ENCODE measurements at regions not wholly inside any gene's neighbourhood (a gene's known extent, or its start where the extent isn't known, plus 50 kb on each side); places are given as distances from the start of the nearest gene placed in this dataset.

- 83 to 84% methylated on average over 1 of the region's 1 CpG for WGBS, 2 experiments (ENCODE audit: insufficient coverage in 1 of 2, insufficient read length in 1 of 2)
- H3K27ac ChIP-seq (ENCODE audit: low read depth, low read length) = no peak overlapping the region
- no peak overlapping the region for H3K27ac Mint-ChIP-seq
- H3K36me3 Mint-ChIP-seq (ENCODE audit: low read depth) = no peaks in the 10 kb centered on the region
- no peak overlapping the region for H3K9ac ChIP-seq (ENCODE audit: extremely low read depth, low read length, poor library complexity, severe bottlenecking)
- no peak for DNase-seq
- no peaks in the 10 kb centered on the region for H3K27me3 Mint-ChIP-seq (ENCODE audit: insufficient read depth)
- no peak overlapping the region for H3K4me3 Mint-ChIP-seq
- H3K4me1 ChIP-seq (ENCODE audit: control insufficient read depth, insufficient read depth, low read length) = no peaks in the 10 kb centered on the region
- no peaks in the 10 kb centered on the region for H3K9me3 ChIP-seq (ENCODE audit: control insufficient read depth, low read length)
- peaks cover 7% of the 10 kb centered on the region for H3K27me3 ChIP-seq (ENCODE audit: control insufficient read depth, insufficient read depth, low read length, poor library complexity, severe bottlenecking)
- H3K4me1 Mint-ChIP-seq = no peaks in the 10 kb centered on the region
- no peak overlapping the region for H3K4me3 ChIP-seq (ENCODE audit: low read length)
- peaks cover 47% of the 10 kb centered on the region for H3K9me3 Mint-ChIP-seq
- H3K36me3 ChIP-seq (ENCODE audit: control insufficient read depth, insufficient read depth, low read length) = no peaks in the 10 kb centered on the region
- no peak for TF ChIP-seq CTCF (conservative IDR thresholded peaks at IDR 0.05)
These were observed 166.1 kb upstream of the API5 start for GRCh38 chr11:43145653-43146052.

- H3K9me3 ChIP-seq (ENCODE audit: control insufficient read depth, low read length) = no peaks in the 10 kb centered on the region
- H3K4me3 Mint-ChIP-seq = no peak overlapping the region
- no peak for DNase-seq
- H3K9me3 Mint-ChIP-seq = peaks cover 17% of the 10 kb centered on the region
- no peaks in the 10 kb centered on the region for H3K27me3 Mint-ChIP-seq (ENCODE audit: insufficient read depth)
- H3K27me3 ChIP-seq (ENCODE audit: control insufficient read depth, insufficient read depth, low read length, poor library complexity, severe bottlenecking) = peaks cover 7% of the 10 kb centered on the region
- H3K4me1 ChIP-seq (ENCODE audit: control insufficient read depth, insufficient read depth, low read length) = no peaks in the 10 kb centered on the region
- TF ChIP-seq CTCF (conservative IDR thresholded peaks at IDR 0.05) = no peak
- no peaks in the 10 kb centered on the region for H3K36me3 Mint-ChIP-seq (ENCODE audit: low read depth)
- H3K27ac Mint-ChIP-seq = no peak overlapping the region
- no peaks in the 10 kb centered on the region for H3K4me1 Mint-ChIP-seq
- H3K9ac ChIP-seq (ENCODE audit: extremely low read depth, low read length, poor library complexity, severe bottlenecking) = no peak overlapping the region
- H3K36me3 ChIP-seq (ENCODE audit: control insufficient read depth, insufficient read depth, low read length) = no peaks in the 10 kb centered on the region
- H3K4me3 ChIP-seq (ENCODE audit: low read length) = no peak overlapping the region
- no peak overlapping the region for H3K27ac ChIP-seq (ENCODE audit: low read depth, low read length)
These were observed 161.1 kb upstream of the API5 start for GRCh38 chr11:43150697-43151096.

- no peak overlapping the region for H3K4me3 ChIP-seq (ENCODE audit: low read length)
- Mint-ChIP-seq H3K4me1 (no peaks in the 10 kb centered on the region), H3K27me3 (ENCODE audit: insufficient read depth) (no peaks in the 10 kb centered on the region), H3K9me3 (peaks cover 71% of the 10 kb centered on the region), H3K4me3 (no peak overlapping the region), H3K27ac (no peak overlapping the region), H3K36me3 (ENCODE audit: low read depth) (peaks cover 2% of the 10 kb centered on the region)
- 67 to 100% methylated on average over 1 to 2 of the region's 2 CpGs for WGBS, 2 experiments (ENCODE audit: insufficient coverage in 1 of 2, insufficient read length in 1 of 2)
- no peak overlapping the region for H3K9ac ChIP-seq (ENCODE audit: extremely low read depth, low read length, poor library complexity, severe bottlenecking)
- no peaks in the 10 kb centered on the region for H3K9me3 ChIP-seq (ENCODE audit: control insufficient read depth, low read length)
- no peaks in the 10 kb centered on the region for H3K36me3 ChIP-seq (ENCODE audit: control insufficient read depth, insufficient read depth, low read length)
- H3K4me1 ChIP-seq (ENCODE audit: control insufficient read depth, insufficient read depth, low read length) = no peaks in the 10 kb centered on the region
- H3K27ac ChIP-seq (ENCODE audit: low read depth, low read length) = no peak overlapping the region
- no peak for DNase-seq
- H3K27me3 ChIP-seq (ENCODE audit: control insufficient read depth, insufficient read depth, low read length, poor library complexity, severe bottlenecking) = no peaks in the 10 kb centered on the region
- no peak for TF ChIP-seq CTCF (conservative IDR thresholded peaks at IDR 0.05)
These were observed 147.0 kb upstream of the API5 start for GRCh38 chr11:43164831-43165230.
